Activated CD4-positive, alpha-beta T cell treated with anti-CD3 and anti-CD28 coated beads, Interleukin-2, amount 50 U/mL, for 48 hours (primary cell): ENCODE measurements at regions not wholly inside any gene's neighbourhood (a gene's known extent, or its start where the extent isn't known, plus 50 kb on each side); places are given as distances from the start of the nearest gene placed in this dataset.

Source experiments
- DNase-seq, 2 experiments: peaks; one replicate each; pipeline ENCODE4 v3.0.0-alpha.2; 2020

DNA sequence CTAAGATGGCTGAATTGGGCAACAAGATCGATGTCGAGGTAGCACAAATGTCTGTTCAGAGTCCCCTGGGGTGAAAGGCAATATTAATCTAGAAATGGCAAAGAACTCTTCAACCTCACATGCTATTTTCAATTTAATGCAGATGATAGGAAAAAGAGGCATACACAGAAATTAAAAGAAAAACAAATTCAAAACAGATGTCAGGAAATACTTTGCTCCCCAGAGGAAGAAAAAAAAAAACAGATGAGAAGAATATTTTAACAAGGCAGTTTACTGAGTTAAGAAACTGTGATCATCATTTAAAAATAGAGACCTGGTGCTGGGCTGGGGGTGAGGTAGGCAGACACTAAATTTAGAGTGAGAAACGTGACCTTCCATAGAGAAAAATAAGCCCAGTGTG lies 421.9 kb upstream of the ARGLU1 start:
- no peak for DNase-seq

DNA sequence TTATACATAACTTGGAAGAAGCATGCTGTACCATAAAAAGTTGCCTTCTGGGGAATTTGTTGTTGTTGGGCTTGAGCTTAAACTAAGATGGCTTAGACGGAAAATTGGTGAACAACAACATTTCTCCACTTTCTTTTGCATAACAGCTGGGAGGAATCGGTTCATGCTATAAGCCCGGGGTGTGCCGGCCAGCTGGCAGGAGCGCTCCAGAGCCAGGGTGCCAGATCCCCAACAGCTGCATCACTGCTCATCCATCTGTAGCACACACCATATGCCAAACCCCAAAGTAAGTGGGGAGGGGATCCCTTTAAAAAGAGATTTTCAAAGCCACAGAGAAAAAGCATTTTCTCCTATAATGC lies 419.5 kb upstream of the ARGLU1 start:
- DNase-seq: no peak

DNA sequence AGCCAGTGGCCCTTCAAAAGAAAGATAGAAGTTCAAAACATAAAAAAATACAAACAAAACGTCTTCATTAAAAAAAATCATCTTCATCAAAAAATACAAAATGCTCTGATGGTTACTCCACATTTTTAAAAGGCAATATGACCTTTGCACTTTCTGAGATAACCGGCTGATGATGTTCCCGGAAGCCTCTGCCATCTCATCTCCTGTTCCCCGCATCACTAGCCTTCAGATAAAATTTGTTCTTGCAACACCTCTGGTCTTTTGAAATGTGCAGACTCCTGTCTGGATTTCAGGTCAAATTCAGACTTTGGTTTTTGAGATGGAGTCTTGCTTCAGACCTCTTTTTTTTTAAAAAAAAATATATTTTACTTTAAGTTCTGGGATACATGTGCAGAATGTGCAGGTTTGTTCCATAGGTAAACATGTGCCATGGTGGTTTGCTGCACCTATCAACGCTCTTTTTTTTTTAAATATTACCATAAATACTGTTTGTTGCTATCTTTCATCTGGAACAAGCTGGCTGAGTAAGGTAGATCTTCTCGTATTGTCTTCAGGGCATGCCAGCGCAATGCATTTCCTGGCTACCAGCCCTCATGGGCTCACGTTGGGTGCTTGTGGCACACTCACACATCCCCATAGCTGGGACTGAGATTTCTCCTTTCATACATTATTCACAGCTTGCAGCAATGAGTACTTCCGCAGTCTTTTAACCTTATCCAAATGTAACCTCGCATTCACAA lies 418.9 kb upstream of the ARGLU1 start:
- no peak for DNase-seq

DNA sequence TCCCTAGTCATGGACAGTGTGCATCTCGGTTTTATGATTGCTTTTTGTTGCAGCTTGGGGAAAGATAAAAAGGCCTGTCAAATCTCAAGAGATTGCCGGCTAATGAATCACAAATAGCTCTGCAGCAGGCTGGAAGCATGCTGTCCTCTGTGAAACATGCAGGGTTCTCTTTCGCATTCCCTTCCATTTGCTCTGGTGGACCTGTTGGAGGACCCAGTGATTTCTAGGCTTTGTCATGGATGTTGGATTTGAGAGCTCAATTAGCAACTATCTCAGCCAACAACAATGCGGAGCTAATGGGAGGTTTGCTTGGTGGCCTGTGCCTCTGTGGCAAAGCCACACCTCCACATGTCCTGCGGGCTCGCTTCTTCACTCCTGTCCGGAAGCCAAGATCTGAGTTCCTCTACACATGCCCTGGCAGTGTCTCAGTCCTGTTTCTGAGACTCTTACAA lies 418.1 kb upstream of the ARGLU1 start:
- DNase-seq: no peak

DNA sequence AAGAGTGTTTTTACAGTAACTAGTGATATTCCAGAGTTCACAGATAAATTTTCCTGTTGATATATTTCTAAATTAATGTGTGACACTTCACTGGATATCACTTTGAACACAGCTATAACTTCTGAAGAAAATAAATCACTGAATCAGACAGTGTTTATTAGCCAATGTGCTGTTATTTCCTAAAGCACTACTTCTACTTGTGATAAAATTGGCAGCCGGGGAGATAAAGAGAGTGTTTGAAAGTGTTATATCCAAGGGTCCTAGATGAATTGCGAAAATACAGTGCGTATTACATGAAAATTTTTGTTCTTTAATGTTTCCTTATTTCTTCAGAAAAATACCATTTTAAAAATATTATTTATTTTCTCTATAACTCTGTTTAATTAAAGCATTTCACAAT lies 417.5 kb upstream of the ARGLU1 start:
- no peak for DNase-seq

DNA sequence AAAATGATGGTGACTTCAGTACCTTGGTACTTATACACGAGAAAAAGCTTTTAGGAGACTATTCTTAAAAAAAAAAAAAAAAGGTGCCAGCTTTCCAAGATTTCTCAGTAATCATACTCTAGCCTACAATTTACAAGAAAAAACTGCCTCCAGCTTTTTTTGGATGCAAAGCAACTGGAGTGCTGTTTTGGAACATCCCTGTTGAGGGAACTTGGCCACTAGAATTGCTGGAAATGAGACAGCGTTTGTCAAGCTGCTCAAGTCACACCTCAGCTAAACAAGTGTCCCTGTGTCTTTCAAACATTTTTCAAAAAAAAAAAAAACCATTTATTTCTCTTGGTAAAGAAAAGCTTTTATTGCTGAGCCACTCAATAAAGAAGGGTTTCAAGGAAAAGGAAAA lies 413.1 kb upstream of the ARGLU1 start:
- no peak for DNase-seq

DNA sequence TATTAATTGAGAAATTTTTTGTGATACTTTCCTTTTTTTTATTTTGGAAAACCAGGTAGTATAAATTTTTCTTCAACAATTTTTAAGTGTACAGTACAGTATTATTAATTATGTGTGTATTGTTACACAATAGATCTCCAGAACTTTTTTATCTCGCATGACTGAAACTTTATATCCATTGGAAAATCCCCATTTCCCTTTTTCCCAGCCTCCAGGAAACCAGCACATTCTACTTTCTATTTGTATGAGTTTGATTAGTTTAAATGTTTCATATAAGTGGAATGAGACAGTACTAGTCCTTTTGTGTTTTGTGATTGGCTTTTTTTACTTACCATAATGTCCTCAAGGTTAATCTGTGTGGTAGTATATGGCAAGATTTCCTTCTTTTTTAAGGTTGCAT lies 399.5 kb upstream of the ARGLU1 start:
- no peak for DNase-seq

DNA sequence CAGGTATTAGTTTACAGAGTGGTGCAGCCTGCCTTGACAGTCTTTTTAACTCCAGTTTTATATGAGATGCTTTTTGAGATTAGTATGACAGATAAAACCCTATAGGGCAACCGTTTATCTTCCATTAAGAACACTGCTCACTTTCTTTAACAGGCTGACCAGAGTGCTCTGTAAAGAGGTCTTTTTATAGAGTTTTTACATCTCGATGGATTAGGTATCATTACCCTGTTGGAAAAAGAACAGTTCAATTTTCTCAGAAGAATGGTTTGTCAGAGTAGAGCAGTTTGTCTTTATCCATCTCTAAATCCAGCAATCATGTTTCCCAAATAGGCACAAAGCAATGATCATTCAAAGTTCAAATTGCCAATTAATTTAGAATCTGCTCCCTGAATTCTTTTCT lies 395.2 kb upstream of the ARGLU1 start:
- no peak for DNase-seq

DNA sequence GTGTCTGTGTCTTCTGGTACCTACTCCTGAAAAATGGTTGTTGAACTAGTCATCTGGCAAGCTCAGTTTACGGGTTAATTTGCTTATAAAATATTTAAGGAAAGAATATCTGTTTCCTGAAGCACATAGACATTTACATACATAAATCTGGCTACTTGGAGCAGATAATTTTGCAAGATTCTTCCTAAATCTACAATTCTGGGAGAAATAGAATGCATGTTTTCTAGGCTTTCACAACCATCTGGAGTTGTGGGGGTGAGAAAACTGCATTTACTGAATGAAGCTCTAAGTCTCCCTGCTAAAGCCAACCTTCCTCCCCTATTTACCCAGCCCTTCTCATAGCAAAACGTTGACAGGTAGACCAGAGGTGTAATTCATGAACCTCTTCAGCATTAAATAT lies 393.7 kb upstream of the ARGLU1 start:
- no peak for DNase-seq

DNA sequence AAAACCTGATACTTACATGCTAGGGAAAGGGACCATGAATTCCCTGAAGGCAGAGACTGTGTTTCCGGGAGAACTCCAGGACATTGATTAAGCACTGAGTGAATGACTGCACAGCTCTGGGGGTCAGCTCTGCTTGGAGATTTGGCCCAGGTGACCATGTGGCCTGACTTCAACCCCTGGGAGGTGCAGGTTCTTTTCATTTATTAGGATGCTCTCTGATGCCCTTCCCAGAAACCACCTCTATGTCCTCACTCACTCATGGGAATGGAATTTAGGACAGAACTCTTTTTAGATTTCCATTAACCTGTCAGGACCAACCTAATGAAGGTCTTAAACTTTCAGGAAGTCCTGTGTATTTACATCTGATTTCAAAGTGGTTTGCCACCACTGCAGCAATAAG lies 393.3 kb upstream of the ARGLU1 start:
- no peak for DNase-seq

DNA sequence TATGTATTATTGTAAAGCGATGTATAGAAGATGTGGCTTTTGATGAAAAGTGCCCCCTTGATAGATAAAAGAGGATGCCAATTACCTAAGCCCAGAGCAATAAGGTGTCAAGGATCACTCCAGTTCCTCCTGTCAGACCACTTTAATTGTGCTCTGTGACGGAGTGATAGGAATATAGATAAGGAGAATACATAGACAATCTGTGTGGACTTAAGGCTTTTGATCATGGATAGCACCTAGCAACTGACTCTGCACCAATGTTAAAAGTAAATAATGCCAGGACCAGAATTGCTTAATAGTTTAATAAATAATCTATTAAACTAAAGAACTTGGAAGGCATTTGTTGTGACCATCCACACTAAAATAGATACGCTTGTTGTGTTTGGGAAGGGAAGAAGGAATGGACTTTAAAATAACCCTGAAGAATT lies 390.7 kb upstream of the ARGLU1 start:
- no peak for DNase-seq

DNA sequence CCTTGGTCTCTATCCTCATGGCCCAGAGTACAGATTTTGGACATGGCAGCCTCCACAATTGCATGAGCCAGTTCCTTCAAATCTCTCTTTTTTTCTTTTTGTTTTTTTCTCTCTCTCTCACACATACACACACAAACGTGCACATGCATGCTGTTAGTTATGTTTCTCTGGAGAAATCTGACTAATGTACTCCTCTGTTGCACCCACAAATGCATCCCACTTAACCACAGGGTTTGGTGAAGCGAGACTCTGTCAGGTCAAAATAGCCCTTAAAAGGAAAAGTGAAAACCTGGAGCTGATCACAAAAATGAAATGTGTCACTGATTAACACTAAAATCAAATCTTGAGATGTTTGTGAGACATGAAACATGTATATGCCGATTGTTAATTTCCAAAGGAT lies 374.6 kb upstream of the ARGLU1 start:
- DNase-seq: no peak

DNA sequence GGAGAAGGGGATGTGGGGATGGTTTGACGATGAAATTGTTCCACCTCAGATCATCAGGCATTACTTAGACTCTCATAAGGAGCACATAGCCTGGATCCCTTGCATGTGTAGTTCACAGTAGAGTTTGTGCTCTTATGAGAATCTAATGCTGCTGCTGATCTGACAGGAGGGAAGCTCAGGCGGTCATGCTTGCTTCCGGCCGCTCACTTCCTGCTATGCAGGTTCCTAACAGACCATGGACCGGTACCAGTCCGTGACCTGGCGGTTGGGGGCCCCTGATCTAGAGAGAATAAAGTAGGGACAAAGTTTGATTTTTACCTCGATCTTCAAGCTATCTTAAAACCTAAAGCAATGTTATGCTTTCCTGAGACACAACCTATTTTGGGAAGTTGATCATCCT lies 373.8 kb upstream of the ARGLU1 start:
- no peak for DNase-seq

DNA sequence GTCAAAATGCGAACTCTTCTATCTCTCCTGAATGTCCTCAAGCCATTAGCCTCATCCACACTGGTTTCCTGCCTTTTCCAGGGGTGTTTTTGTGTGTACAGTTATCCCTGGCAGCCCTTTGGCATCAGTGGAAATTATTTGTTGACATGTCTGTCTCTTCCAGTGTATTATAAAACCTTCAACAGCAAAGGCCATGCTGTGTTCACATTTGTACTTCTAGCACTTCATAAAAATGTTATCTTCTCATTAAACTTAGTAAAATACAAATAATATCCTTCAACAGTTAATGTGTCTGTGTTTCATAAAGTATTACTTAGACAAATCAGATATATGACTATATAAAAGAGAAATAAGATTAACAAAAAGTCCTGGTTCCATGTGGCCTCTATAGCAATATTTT lies 359.5 kb upstream of the ARGLU1 start:
- DNase-seq: no peak

DNA sequence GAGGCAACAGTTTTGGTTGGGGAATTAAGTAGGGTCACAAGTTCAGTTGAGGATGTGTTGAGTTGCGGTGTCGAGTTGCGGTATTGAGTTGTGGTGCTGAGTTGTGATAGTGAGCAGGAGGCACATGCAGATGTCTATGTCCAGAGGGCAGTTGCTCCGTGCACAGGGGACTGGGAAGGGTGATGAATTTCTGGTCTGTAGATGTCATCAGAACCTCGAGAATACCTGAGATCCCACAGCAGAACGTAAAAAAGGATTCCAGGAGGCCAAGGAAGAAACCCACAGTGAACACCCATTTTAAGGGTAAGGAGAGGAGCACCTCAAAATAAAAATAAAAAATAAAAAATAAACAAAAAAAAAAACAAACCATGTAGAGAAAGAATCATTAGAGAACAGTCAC lies 354.4 kb upstream of the ARGLU1 start:
- DNase-seq: no peak

DNA sequence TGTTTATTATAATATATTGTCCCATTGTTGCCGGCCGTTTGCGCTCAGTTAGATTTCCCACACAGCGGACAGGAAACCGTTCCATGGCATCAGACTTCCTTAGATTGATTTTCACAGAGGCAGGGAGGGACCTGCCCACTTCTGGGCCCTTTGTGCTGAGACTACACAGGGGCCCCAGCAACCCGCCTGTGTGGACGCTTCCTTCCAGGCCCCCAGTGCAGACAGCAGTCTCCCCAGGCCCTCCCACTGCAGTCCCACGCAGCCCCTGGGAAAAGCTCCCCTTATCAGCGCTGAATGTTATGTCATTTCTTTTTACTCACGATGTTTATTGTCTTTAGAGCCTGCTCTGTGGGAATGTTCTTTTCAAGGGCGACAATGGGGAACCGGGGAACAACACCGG lies 351.7 kb upstream of the ARGLU1 start:
- no peak for DNase-seq

DNA sequence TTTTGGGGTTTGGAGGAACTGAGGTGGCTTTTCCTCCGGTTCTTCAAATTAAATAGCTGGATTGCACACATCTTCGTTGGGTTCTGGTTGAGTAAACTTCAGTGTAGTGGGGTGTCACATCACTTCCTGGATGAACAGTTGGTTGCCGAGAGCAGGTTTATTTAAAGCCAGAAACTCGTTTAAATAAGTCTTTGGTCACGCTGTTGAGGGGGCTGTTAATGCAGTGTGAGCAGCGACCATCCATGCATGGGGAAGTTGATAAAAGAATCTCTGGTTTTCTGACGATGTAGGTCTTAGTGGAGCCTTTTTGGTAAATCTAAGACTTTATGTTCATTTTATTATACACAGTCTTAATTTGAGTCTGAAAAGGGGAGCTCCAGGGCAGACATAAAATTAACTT lies 351.2 kb upstream of the ARGLU1 start:
- no peak for DNase-seq

DNA sequence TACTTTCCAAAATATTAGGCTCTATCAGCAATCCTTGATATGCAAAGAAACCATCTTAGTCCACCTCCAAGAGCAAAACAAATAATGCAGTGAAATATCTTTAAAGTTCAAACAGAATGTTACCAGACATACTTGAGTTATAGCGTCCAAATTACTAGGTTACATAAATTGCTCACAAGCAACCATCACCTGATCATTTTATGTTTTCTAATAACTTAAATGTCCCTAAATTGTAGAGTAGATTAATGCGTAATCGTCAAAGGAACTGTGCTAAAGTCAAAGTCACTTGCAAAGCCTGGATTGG lies 350.6 kb upstream of the ARGLU1 start:
- DNase-seq: no peak

DNA sequence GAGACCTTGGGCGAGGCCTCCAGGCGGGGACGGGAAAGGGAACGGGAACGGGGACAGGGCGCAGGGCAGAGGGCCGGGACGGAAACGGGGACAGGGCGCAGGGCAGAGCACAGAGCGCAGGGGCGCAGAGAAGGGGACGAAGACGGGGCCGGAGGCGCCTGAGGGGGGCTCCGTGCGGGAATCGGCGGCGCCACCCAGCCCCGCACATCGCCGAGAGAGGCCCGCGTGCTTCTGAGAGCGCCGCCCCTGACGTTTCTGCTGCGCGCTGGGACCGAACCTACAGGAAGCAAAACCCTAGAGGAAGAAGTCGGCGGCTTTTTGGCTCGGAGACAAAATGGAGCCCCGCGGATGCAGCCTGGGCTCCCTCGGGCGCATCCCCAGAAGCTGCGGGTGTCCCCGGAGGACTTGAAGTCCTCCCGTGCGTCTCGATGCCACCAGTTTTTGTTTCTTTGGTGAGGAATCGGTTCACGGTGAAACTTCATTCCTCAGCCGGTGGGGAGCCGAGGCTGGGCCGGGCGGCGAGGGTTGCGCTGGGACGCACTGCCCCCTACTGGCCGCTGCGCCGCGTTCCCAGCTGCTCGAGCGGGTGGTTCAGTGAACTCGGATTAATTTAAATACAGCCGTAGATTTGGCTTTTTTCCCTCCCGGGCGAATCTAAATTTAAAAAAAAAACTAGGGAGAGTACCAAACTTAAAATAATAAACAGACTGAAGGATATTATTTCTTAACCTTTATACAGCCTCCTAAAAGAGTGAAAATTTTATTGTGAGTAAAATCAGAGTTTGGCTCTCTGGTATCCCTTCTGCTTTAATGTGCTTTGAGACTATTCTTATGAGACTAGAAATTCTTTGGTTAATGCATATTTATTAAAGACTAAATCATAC lies 350.0 kb upstream of the ARGLU1 start:
- DNase-seq: peak; percentile 74 to 78

DNA sequence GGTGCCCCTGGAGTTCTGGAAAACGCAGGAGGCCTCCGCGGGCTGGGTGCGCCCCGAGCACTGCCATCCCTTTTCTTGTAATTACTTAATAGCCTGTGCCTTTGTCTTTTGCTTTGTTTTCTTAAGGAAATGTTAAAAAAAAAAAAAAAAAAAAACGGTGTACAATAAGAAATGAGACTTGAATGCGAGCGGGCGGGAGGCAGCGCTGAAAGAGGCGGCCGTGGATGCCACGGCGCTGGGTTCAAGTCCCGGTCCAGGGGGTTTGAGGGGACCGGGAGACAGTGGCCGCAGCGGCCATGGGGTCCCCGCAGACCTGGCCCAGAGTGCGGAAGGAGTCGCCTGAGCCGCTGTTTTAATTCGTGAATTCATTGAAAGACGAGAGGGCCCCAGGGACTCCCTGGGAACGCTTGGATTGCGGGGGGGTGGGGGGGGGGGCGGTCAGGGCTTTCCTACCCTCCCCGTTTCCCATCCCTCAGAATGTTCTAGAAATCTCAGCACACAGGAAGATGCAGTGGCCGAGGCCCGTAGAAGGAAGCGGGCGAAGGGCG lies 349.2 kb upstream of the ARGLU1 start:
- DNase-seq: no peak

DNA sequence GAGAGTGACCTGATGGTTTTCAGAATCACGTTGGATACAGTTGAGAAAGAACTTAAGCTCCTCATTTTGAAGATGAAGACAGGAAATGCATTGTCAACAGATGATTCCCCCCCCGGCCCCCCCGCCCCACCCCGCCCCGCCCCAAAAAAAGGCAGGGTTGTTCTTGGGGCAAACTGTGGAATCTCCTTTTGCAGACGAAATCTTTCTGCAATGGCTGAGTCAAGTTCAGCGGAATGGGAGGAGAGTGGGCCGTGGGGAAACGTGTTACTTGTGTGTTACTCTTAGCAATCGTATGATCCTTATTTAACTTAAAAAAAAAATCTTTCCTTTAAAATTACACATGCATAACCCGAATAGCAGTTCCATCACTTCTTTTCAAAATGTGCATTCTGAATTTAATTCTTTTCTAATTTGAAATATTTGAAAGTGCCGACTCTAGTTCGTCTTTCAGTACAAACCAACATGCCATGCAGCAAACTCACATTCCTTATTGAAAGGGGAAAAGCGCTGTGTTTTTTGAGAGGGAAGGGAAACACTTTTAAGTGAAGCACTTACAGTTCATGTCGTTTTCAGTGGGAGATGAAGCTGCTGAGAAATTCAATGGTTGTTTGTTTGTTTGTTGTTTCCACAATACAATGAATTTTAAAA lies 348.5 kb upstream of the ARGLU1 start:
- DNase-seq: no peak

DNA sequence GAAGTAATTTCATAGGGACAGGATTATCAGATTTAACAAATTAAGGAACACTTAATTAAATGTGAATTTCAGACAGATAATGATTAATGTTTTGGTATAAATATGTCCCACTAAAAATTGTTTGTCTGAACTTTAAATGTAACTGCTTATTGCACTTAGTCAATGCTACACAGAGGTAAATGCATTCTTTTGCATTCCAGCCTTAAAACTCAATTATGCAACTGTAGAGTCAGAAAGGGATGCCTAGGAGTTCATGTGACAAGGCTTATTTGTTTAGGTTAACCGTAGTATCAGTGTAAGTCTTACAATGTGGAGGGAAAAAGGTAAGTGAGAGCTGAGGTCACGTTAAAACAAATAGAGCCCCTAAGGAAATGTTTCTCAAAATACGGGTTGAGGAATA lies 347.2 kb upstream of the ARGLU1 start:
- DNase-seq: no peak

DNA sequence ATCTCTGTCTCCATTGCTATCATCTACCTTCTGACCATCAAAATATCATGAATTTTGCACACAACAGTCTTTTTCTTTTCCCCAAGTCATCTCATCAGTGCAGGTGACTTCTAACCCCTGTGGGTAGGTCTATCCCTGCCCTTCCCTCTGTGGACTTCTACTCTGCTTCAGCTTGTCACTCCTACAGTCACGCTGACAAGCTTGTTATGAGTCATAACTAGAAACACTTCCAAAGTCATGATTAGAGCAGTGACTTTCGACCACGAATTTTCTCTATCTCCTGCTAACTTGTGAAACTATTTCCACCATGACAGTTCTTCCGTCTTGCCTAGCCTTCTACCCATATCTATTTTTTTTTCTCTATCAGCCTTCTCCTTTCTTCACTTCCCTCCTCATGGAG lies 343.7 kb upstream of the ARGLU1 start:
- no peak for DNase-seq

DNA sequence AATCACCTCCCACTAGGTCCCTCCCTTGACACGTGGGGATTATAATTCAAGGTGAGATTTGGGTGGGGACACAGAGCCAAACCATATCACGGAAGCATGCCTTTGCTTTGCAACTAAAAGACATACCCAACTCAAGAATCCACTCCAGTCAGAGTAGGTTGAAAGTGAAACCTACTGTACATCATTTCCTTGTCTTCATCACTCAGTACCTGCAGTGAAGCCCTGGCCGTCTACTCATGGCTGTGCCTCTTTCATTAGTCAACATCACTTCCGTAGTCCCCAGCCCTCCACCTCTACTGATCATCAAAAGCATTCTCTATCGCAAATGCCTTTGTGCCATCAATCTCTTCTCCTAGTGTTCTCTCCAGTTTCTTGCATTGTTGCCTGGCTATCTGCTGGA lies 343.1 kb upstream of the ARGLU1 start:
- DNase-seq: no peak
